OCI-LY1 (cell line): ENCODE measurements at regions not wholly inside any gene's neighbourhood (a gene's known extent, or its start where the extent isn't known, plus 50 kb on each side); places are given as distances from the start of the nearest gene placed in this dataset.
"Not testable (repeated sequence)": the region's sequence is repeated elsewhere in the genome, so short reads cannot be mapped to it uniquely, and the experiment has no call there.

Experiments
- EZH2 ChIP-seq: fragments of 200-600 bp; sonication (generic), shearing (Covaris generic); IDR thresholded peaks from 2 replicates; pipeline ENCODE4 v1.8.0; 2017; ENCODE audit warnings: borderline replicate concordance, mixed run types, mild to moderate bottlenecking, antibody characterized with exemption, low read length, moderate library complexity, mixed read lengths
- TF ChIP-seq, protein P1 (sequence below): fragments of 200-600 bp; sonication (generic), shearing (Covaris generic); IDR thresholded peaks from 2 replicates; pipeline ENCODE4 v1.5.1; 2017; ENCODE audit warnings: mild to moderate bottlenecking, antibody characterized with exemption, low read length, moderate library complexity, mixed read lengths

DNA sequence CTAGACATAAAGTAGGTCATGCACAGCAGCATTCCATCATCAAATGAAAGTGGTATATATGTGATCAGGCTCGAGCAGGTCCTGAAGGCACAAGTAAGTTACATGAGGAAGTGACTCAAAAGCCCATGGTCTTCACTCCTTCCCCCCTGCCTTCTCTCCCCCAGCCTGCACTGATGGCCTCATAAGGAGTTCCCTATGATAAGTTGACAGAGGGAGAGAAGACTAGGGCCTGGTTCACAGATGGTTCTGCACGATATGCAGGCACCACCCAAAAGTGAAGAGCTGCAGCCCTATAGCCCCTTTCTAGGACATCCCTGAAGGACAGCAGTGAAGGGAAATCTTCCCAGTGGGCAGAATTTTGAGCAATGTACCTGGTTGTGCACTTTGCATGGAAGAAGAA, 57.5 kb upstream of the CCDC80 start:
- TF ChIP-seq, protein P1, sequence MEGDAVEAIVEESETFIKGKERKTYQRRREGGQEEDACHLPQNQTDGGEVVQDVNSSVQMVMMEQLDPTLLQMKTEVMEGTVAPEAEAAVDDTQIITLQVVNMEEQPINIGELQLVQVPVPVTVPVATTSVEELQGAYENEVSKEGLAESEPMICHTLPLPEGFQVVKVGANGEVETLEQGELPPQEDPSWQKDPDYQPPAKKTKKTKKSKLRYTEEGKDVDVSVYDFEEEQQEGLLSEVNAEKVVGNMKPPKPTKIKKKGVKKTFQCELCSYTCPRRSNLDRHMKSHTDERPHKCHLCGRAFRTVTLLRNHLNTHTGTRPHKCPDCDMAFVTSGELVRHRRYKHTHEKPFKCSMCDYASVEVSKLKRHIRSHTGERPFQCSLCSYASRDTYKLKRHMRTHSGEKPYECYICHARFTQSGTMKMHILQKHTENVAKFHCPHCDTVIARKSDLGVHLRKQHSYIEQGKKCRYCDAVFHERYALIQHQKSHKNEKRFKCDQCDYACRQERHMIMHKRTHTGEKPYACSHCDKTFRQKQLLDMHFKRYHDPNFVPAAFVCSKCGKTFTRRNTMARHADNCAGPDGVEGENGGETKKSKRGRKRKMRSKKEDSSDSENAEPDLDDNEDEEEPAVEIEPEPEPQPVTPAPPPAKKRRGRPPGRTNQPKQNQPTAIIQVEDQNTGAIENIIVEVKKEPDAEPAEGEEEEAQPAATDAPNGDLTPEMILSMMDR, result not testable (repeated sequence)
- not testable (repeated sequence) for TF ChIP-seq EZH2
